Activated CD8-positive, alpha-beta T cell treated with anti-CD3 and anti-CD28 coated beads, Interleukin-2, amount 10 ng/mL, durations not matched to agents 7 days and 5 days (primary cell): ENCODE measurements at regions not wholly inside any gene's neighbourhood (a gene's known extent, or its start where the extent isn't known, plus 50 kb on each side); places are given as distances from the start of the nearest gene placed in this dataset.

ENCODE experiments used
- ATAC-seq: fragments of 150-1000 bp; cut with Tn5 transposase; one replicate; pipeline ENCODE4 v1.10.0; 2021; ENCODE audit warnings: moderate library complexity
- CTCF ChIA-PET: fragments of 350-600 bp; sonication (Branson Sonifier 250); formaldehyde crosslinking; loops from one replicate; lab custom pipeline; 2021; ENCODE audit warnings: antibody characterized with exemption; lab: Charles Lee
- POLR2A ChIA-PET: fragments of 350-600 bp; sonication (Branson Sonifier 250); formaldehyde crosslinking; loops from one replicate; lab custom pipeline; 2021; ENCODE audit warnings: antibody characterized with exemption; lab: Charles Lee
- DNase-seq: peaks from one replicate; pipeline ENCODE4 v3.0.0-alpha.2; 2020
- H3K27ac Mint-ChIP-seq: one replicate; pipeline ENCODE4 v1.8.0; 2021; ENCODE audit warnings: mild to moderate bottlenecking, mixed read lengths
- H3K27me3 Mint-ChIP-seq: one replicate; pipeline ENCODE4 v1.8.0; 2021; ENCODE audit warnings: low read depth, mixed read lengths
- H3K36me3 Mint-ChIP-seq: one replicate; pipeline ENCODE4 v1.8.0; 2021; ENCODE audit warnings: low read depth, mixed read lengths
- H3K4me1 Mint-ChIP-seq: one replicate; pipeline ENCODE4 v1.8.0; 2021; ENCODE audit warnings: low read depth, mixed read lengths
- H3K4me3 Mint-ChIP-seq: one replicate; pipeline ENCODE4 v1.8.0; 2021; ENCODE audit warnings: mild to moderate bottlenecking, mixed read lengths
- H3K9me3 Mint-ChIP-seq: one replicate; pipeline ENCODE4 v1.8.0; 2022; ENCODE audit warnings: mixed read lengths; ENCODE audit not compliant: insufficient read depth

DNA sequence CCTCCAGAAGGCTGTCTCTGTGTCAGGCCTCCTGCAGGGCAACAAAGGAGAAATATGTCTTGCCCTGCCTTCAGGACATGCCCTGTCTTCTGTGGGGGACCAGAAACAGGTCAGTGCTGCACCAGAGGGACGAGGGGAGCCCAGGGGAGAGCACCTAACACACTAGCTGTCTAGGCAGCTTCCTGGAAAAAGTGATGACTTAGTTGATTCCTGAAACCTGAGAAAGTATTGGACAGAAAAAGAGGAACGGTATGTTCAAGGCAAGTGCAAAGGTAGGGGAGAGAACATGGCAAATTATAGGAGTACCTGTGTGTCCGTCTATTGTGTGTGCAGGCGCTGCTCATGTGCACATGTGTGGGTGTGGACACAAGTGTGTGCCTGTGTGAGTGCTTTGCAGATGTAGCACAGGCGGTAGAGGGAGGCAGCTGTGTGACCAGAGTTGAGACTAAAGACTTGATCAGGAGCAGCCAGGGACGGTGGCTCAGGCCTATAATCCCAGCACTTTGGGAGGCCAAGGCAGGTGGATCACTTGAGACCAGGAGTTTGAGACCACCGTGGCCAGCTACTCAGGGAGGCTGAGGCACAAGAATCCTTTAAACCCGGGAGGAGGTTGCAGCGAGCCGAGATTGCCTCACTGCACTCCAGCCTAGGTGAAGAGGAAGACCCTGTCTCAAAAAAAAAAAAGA is 119.5 kb downstream of the GYPC start:
- POLR2A ChIA-PET, result interaction anchor here (0.6 kb wide), 1 partner anchor 123 kb away, joined by 3 read pairs; no protein-coding TSS in a partner anchor
- ATAC-seq, result no peak
- Mint-ChIP-seq H3K9me3 (no peaks in the 10 kb centered on the region), H3K4me1 (peaks cover 12% of the 10 kb centered on the region), H3K36me3 (no peaks in the 10 kb centered on the region), H3K27me3 (peaks cover 20% of the 10 kb centered on the region), H3K4me3 (peak overlapping the region; percentile 87), H3K27ac (no peak overlapping the region)
- DNase-seq, result no peak
- CTCF ChIA-PET, result interaction anchor here (2.1 to 5.3 kb wide), 3 partner anchors 14 to 247 kb away, joined by 9 to 131 read pairs (median 19); no protein-coding TSS in a partner anchor

DNA sequence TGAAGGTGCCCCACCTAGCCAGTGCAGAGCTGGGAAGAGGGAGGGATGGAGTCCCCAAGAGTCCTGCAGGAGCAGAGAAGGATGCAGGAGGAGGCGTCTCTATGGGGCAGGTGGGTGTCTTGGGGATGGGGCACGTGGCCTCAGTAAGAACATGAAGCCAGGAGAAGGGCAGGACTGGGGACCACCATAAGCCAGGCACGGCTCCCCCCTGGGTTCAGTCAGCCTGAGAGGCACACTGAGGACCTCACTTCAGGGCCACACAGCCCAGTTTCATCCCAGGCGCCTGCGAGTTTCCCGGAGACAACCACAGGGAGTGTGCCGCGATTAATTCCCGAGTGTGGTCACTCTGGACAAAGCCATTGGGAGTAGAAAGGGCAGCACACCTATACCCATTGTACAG is 120.3 kb downstream of the GYPC start:
- Mint-ChIP-seq H3K27ac (peak overlapping the region; percentile 73), H3K27me3 (peaks cover 17% of the 10 kb centered on the region), H3K36me3 (no peaks in the 10 kb centered on the region), H3K4me1 (peaks cover 12% of the 10 kb centered on the region), H3K4me3 (peak overlapping the region; percentile 87), H3K9me3 (no peaks in the 10 kb centered on the region)
- no peak for DNase-seq
- CTCF ChIA-PET, result interaction anchor here (0.8 to 5.3 kb wide), 20 partner anchors 15 to 418 kb away, joined by 3 to 131 read pairs (median 4); no protein-coding TSS in a partner anchor
- ATAC-seq, result peak; percentile 2
- POLR2A ChIA-PET, result interaction anchor here (0.7 to 1.2 kb wide), 4 partner anchors 77 to 248 kb away, joined by 3 to 5 read pairs (median 4); no protein-coding TSS in a partner anchor

DNA sequence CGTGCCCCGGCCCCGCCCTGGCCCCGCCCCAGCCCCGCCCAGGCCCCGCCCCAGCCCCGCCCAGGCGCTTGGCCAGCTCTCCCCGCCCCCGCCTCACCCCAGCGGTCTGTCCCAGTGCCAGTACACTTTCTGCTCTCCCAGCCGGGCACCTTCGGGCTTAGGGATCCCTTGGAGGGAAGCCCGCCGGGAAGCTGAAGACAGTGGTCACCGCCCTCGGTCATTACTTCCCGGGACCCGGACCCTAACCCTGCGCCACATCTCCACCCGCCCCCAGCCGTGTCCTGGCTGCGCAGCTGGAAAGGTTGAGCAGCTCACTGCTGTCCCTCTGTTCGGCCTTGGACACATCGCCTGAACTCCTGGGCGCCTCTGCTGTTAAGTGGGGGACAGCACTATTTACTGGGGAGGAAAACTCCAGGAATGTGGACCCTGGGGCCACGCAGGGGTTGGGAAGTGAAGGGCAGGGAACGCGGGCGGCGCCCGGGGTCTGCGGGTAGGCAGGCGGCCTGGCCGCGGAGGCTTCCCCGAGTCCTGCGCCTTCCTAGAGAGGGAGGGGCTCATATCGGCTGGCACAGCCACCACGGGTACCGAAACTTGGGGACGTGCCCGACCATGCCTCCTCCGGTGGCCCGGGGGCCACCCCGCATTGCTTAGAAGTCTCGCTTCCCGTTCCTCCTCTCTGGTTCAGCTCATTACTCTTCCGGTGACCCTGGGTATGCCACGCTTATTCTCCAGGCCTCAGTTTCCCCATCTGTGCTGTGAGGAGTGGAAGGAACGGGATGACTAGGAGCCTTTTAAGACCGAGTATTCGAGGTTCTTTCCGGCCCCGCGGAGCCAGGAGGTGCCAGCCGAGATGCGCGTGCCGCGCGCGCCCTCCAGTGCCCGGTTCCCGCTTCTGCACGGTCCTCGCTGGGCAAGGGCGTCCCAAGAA is 121.0 kb downstream of the GYPC start:
- peak; percentile 88 for DNase-seq
- Mint-ChIP-seq H3K9me3 (no peaks in the 10 kb centered on the region), H3K27ac (peak overlapping the region; percentile 85), H3K4me3 (peak overlapping the region; percentile 87), H3K4me1 (peaks cover 12% of the 10 kb centered on the region), H3K36me3 (no peaks in the 10 kb centered on the region), H3K27me3 (peaks cover 15% of the 10 kb centered on the region)
- ChIA-PET POLR2A (interaction anchor here (0.7 to 1.2 kb wide), 6 partner anchors 77 to 249 kb away, joined by 3 to 5 read pairs (median 4); partner anchors contain the start of gene GYPC), CTCF (interaction anchor here (0.5 to 5.3 kb wide), 31 partner anchors 11 to 419 kb away, joined by 3 to 131 read pairs (median 4); no protein-coding TSS in a partner anchor)
- ATAC-seq, result peak; percentile 93

DNA sequence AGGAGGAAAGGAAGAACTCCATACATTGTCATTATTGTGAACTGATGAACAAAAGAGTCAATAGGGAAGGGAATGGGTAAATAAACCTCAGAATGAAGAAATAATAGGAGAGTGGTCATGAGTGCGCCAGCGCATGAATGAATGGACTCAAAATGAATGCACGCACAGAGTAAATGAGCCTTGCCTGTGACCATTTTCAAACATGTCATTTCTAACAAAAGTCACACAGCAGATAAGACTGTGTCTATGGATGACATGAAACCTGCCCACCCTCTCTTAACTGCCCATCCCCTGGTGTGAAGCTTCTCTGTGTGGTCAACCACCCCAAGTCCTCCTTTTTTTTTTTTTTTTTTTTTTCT is 121.1 kb upstream of the TEX51 start:
- ATAC-seq, result peak; percentile 12
- no peak for DNase-seq
- Mint-ChIP-seq H3K4me3 (peak overlapping the region; percentile 87), H3K27ac (peak overlapping the region; percentile 85), H3K9me3 (no peaks in the 10 kb centered on the region), H3K36me3 (no peaks in the 10 kb centered on the region), H3K27me3 (peaks cover 15% of the 10 kb centered on the region), H3K4me1 (peaks cover 12% of the 10 kb centered on the region)
- ChIA-PET CTCF (interaction anchor here (0.8 to 5.3 kb wide), 14 partner anchors 16 to 379 kb away, joined by 3 to 131 read pairs (median 4); no protein-coding TSS in a partner anchor), POLR2A (interaction anchor here (0.8 kb wide), 1 partner anchor 114 kb away, joined by 4 read pairs; no protein-coding TSS in a partner anchor)

DNA sequence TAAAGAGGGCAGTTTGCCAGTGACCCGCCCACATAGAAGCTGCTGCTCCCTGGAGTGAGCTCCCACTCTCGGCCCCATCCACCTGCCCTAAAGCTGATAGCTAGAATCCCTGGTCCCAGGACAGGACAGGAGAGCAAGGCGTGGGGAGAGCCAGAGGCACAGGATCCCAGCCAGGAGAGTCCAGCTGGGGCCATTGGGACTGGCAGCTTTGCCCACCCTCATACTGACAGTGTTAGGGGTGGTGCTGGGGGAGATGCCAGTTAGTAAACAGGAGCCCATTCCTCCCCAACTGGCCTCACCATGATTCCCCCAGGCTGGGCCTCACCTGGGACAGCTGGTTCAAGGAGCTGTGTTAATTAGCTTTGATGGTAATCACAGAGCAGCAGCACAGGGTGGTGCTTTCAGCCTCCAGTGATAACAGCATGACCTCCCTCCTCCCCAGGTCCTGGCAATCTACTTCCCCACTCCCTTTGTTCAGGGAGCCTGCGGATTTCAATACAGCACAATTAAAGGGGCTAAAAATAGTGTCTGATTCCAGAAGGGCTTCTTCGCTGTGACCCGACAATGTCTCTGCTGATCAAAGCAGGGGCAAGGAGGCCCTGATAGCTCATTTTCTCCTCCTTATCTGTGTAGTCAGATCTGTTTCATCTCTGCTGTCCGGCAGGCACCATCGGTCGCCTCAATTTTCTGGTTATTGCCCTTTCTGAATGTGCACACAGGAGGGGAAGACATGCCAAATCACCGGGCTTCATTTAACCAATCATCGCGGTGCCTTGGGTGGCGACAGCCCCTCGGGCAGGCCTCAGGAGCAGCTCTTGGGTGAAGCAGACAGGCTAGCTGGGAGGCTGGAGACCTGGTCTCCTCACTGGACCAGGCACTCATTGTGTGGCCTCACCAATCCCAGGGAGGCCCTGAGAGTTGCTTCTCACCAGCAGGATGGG is 119.9 kb upstream of the TEX51 start:
- H3K4me3 Mint-ChIP-seq, result no peak overlapping the region
- H3K36me3 Mint-ChIP-seq, result no peaks in the 10 kb centered on the region
- DNase-seq (no peak), ATAC-seq (no peak)
- no peak overlapping the region for H3K27ac Mint-ChIP-seq
- ChIA-PET POLR2A (interaction anchor here (1.3 kb wide), 1 partner anchor 251 kb away, joined by 3 read pairs; no protein-coding TSS in a partner anchor), CTCF (interaction anchor here (0.7 to 5.3 kb wide), 3 partner anchors 16 to 366 kb away, joined by 3 to 131 read pairs (median 3); no protein-coding TSS in a partner anchor)
- H3K27me3 Mint-ChIP-seq, result peaks cover 15% of the 10 kb centered on the region
- H3K4me1 Mint-ChIP-seq, result peaks cover 12% of the 10 kb centered on the region
- H3K9me3 Mint-ChIP-seq, result no peaks in the 10 kb centered on the region

DNA sequence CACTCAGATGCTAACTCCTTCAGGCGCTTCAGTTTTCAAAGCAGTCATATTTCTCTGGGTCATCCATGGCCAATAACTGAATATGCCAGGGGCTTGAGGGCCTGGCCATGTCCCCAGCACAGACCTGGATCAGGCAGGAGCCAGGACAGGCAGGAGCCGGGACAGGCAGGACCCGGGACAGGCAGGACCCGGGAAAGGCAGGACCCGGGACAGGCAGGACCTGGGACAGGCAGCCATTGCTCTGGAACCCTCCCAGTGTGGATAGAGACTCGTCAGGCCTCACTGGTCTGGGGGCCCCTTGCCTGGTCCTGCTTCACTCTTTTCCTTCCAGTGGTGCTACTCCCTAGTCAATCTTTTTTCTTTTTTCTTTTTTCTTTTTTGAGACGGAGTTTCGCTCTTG is 117.5 kb upstream of the TEX51 start:
- Mint-ChIP-seq H3K27ac (no peak overlapping the region), H3K36me3 (no peaks in the 10 kb centered on the region), H3K4me1 (peaks cover 7% of the 10 kb centered on the region), H3K27me3 (peaks cover 12% of the 10 kb centered on the region), H3K9me3 (no peaks in the 10 kb centered on the region), H3K4me3 (no peak overlapping the region)
- POLR2A ChIA-PET, result no interaction called here
- CTCF ChIA-PET, result no interaction called here
- ATAC-seq (no peak), DNase-seq (no peak)

DNA sequence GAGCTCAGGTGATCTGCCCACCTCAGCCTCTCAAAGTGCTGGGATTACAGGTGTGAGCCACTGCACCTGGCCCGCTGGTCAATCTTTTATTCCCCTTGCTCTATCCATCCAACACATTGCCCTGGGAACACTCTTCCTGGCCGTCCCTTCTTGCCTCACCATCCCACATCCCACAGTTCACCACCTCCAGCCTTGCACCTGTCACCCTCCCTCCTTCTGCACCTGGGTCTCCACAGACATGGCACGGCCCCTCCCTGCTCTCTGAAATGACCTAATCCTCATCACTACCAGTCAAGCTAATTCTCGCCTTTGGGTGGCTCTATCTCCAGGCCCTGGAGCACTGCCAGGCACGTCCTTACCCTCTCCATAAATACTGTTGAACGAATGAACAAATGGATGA is 116.9 kb upstream of the TEX51 start:
- ChIA-PET CTCF (no interaction called here), POLR2A (no interaction called here)
- no peak overlapping the region for H3K27ac Mint-ChIP-seq
- no peaks in the 10 kb centered on the region for H3K9me3 Mint-ChIP-seq
- ATAC-seq, result no peak
- peaks cover 11% of the 10 kb centered on the region for H3K27me3 Mint-ChIP-seq
- H3K4me1 Mint-ChIP-seq, result peaks cover 5% of the 10 kb centered on the region
- DNase-seq, result no peak
- no peak overlapping the region for H3K4me3 Mint-ChIP-seq
- H3K36me3 Mint-ChIP-seq, result no peaks in the 10 kb centered on the region

DNA sequence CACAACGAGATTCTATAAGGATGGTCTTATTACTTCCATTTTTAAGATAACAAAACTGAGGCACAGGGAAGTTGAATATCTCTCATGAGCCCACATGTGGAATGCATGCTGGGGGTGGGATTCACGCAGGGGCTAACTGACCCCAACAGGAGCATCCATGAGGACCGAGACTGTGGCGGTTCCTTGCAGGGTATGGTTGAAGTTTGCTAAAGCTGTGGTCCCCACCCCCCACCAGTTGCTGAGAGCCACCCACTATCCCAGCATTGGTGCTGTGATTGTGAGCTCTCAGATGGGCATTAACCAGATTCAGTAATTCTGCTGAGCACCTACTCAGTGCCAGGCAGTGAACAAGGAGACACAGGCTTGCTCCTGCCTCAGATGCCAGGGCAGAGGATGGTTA is 116.0 kb upstream of the TEX51 start:
- Mint-ChIP-seq H3K36me3 (no peaks in the 10 kb centered on the region), H3K4me3 (no peak overlapping the region), H3K4me1 (peaks cover 2% of the 10 kb centered on the region), H3K9me3 (no peaks in the 10 kb centered on the region), H3K27me3 (peaks cover 11% of the 10 kb centered on the region), H3K27ac (no peak overlapping the region)
- DNase-seq (no peak), ATAC-seq (no peak)
- CTCF ChIA-PET, result no interaction called here
- POLR2A ChIA-PET, result no interaction called here

DNA sequence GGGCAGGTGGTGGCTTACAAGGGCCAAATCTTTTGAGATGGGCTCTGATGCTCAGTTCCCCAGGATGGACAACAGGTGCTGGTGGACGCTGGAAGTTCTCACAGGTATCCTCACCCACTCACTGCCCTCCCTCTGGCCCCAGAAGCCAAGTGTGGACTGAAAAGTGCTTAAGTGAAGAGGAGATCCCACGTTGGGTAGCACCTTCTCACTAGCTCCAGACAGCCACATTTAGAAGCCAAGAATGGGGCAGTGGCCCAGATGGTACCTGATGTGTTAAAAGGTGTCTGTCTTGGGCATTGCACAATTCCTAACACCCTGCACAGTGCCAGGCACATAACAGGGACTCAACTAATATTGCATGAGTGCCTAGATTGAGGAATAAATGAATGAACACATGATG is 115.3 kb upstream of the TEX51 start:
- DNase-seq (no peak), ATAC-seq (no peak)
- ChIA-PET CTCF (no interaction called here), POLR2A (no interaction called here)
- no peaks in the 10 kb centered on the region for H3K36me3 Mint-ChIP-seq
- H3K9me3 Mint-ChIP-seq, result no peaks in the 10 kb centered on the region
- no peaks in the 10 kb centered on the region for H3K4me1 Mint-ChIP-seq
- H3K4me3 Mint-ChIP-seq, result no peak overlapping the region
- no peak overlapping the region for H3K27ac Mint-ChIP-seq
- peaks cover 9% of the 10 kb centered on the region for H3K27me3 Mint-ChIP-seq

DNA sequence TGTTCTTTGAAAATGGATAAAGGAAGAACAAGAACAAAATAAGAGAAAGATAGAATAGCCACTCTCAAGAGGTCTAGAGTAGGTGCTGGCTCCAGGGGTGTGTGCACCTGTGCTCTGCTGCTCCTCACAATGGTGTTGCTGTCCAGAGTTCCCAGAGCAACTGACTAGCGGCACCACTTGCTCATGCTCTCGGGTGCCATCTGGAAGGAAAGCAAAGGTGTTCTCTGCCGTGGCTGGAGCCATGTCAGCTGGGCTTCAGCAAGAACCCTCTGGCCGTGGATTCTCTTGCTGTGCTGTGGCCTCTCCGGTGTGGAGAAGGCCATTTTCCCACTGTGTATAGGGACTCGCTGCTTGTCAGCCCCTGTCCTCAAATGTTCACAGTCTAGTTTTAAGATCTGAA is 114.6 kb upstream of the TEX51 start:
- Mint-ChIP-seq H3K4me1 (no peaks in the 10 kb centered on the region), H3K27me3 (peaks cover 7% of the 10 kb centered on the region), H3K4me3 (no peak overlapping the region), H3K36me3 (no peaks in the 10 kb centered on the region), H3K27ac (no peak overlapping the region), H3K9me3 (no peaks in the 10 kb centered on the region)
- ATAC-seq, result no peak
- DNase-seq, result no peak
- ChIA-PET POLR2A (no interaction called here), CTCF (no interaction called here)

DNA sequence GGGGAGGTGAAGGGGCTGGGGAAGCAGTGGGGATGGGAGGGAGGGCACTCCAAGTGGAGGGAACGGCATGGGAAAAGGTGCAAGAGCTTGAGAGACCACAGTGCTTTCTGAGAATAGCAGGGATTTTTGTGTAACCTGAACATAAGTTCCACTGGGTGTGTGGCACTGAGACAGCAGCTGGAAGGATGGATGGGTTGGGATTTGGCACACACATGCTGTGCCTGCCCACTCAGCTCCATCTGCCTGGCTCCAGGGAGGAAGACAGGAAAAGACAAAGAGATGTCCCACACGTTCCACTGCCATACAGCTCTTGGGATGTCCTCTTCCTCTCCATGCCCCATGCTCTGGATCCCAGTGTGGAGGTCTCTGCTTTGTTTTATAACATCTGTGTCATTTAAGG is 114.1 kb upstream of the TEX51 start:
- peaks cover 7% of the 10 kb centered on the region for H3K27me3 Mint-ChIP-seq
- H3K9me3 Mint-ChIP-seq, result no peaks in the 10 kb centered on the region
- H3K27ac Mint-ChIP-seq, result no peak overlapping the region
- POLR2A ChIA-PET, result no interaction called here
- ATAC-seq, result no peak
- no peaks in the 10 kb centered on the region for H3K4me1 Mint-ChIP-seq
- no peak for DNase-seq
- CTCF ChIA-PET, result no interaction called here
- H3K4me3 Mint-ChIP-seq, result no peak overlapping the region
- no peaks in the 10 kb centered on the region for H3K36me3 Mint-ChIP-seq
